Astrocyte (in vitro differentiated cells and primary cell): ENCODE measurements at regions not wholly inside any gene's neighbourhood (a gene's known extent, or its start where the extent isn't known, plus 50 kb on each side); places are given as distances from the start of the nearest gene placed in this dataset.

Source experiments
- CTCF ChIP-seq: IDR thresholded peaks from 2 replicates; pipeline ENCODE4 v1.5.1; 2011; ENCODE audit warnings: low read depth, mild to moderate bottlenecking, inconsistent platforms, low read length, moderate library complexity; ENCODE audit not compliant: insufficient read depth
- EZH2 ChIP-seq: IDR thresholded peaks from 2 replicates; pipeline ENCODE4 v1.6.1; 2012; ENCODE audit warnings: mild to moderate bottlenecking, low read length, inconsistent platforms; ENCODE audit not compliant: insufficient read depth

DNA sequence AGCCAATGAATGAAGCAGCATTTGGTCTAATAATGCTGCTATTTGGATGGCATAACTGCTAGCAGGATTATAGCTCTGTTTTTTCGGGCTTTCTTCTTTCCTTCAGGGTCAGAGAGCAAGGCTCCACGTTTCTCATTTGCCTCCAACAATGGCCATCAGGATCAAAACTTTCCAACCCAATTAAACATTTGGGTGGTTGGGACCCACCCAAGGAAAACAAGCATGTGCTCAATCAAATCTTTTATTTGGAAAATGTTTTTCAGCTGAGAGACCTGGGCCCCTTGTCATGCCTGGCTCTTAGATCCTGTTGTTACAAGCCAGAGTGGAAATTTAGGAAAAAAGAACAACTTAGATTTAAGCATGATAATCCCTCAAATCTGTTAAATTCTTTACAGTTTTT is 373.1 kb upstream of the USP24 start:
- TF ChIP-seq CTCF (no peak), EZH2 (no peak)
